H1 (cell line): ENCODE measurements at regions not wholly inside any gene's neighbourhood (a gene's known extent, or its start where the extent isn't known, plus 50 kb on each side); places are given as distances from the start of the nearest gene placed in this dataset.

Experiments
- CTCF ChIA-PET: fragments of 300-600 bp; sonication (Branson Sonifier 250); formaldehyde crosslinking; loops from one replicate; lab custom pipeline; 2021; ENCODE audit not compliant: partially characterized antibody; lab: Charles Lee
- POLR2A ChIA-PET: fragments of 300-600 bp; sonication (Branson Sonifier 250); formaldehyde crosslinking; loops from one replicate; lab custom pipeline; 2021; ENCODE audit warnings: inconsistent platforms; ENCODE audit not compliant: partially characterized antibody; lab: Charles Lee
- DNase-seq, 2 experiments: peaks; one replicate each; pipeline versions ENCODE4 v3.0.0 to v3.0.0-alpha.2; 2010 to 2022; ENCODE audit warnings: low spot score in 2 of 2, low read depth in 1 of 2, mixed read lengths in 1 of 2
- FAIRE-seq: peaks from 2 replicates; lab custom pipeline; 2011; peaks lifted over from hg19 to GRCh38; lab: Jason Lieb, UNC
- H2AFZ ChIP-seq: 2 replicates; pipeline ENCODE4 v1.8.1; 2012; ENCODE audit warnings: low read length, inconsistent platforms
- H2AK5ac ChIP-seq: 2 replicates; pipeline ENCODE4 v1.6.1; 2013; ENCODE audit warnings: low read depth, low read length
- H2BK120ac ChIP-seq: replicated peaks from 2 replicates; pipeline ENCODE3; 2013; ENCODE audit warnings: low read depth, low read length, inconsistent platforms
- H2BK12ac ChIP-seq: 2 replicates; pipeline ENCODE4 v1.6.1; 2013; ENCODE audit warnings: low read depth, low read length
- H2BK15ac ChIP-seq: 2 replicates; pipeline ENCODE4 v1.6.1; 2013; ENCODE audit warnings: low read length
- H2BK20ac ChIP-seq: 2 replicates; pipeline ENCODE4 v1.6.1; 2013; ENCODE audit warnings: low read length
- H2BK5ac ChIP-seq: 2 replicates; pipeline ENCODE4 v1.6.1; 2013; ENCODE audit warnings: low read depth, low read length
- H3K14ac ChIP-seq: 2 replicates; pipeline ENCODE4 v1.6.1; 2013; ENCODE audit warnings: inconsistent platforms; ENCODE audit not compliant: insufficient read length
- H3K18ac ChIP-seq: 2 replicates; pipeline ENCODE4 v1.6.1; 2013; ENCODE audit warnings: low read length; ENCODE audit errors: extremely low read depth
- H3K23ac ChIP-seq: 2 replicates; pipeline ENCODE4 v1.6.1; 2013; ENCODE audit warnings: inconsistent platforms; ENCODE audit not compliant: insufficient read length
- H3K23me2 ChIP-seq: 2 replicates; pipeline ENCODE4 v1.6.1; 2013; ENCODE audit warnings: low read depth, low read length
- H3K27ac ChIP-seq: 2 replicates; pipeline ENCODE4 v1.6.1; 2011; ENCODE audit warnings: low read depth, low read length, inconsistent platforms
- H3K27me3 ChIP-seq, 4 experiments: replicated peaks in 1 of 4; 1 replicate in 1 of 4; 2 replicates in 3 of 4; pipeline versions ENCODE4 v1.6.1 to v1.8.1; 2011 to 2013; ENCODE audit warnings: low read length in 3 of 4, mild to moderate bottlenecking in 3 of 4, inconsistent platforms in 2 of 4, mixed read lengths in 2 of 4, moderate library complexity in 1 of 4; ENCODE audit not compliant: control insufficient read depth in 3 of 4, insufficient read depth in 3 of 4; ENCODE audit errors: extremely low read depth in 1 of 4
- H3K36me3 ChIP-seq, 4 experiments: 2 replicates each; pipeline versions ENCODE4 v1.6.1 to v1.8.1; 2011 to 2013; ENCODE audit warnings: mild to moderate bottlenecking in 4 of 4, low read length in 3 of 4, moderate library complexity in 2 of 4, control low read depth in 1 of 4, inconsistent platforms in 1 of 4; ENCODE audit not compliant: insufficient read depth in 4 of 4, control insufficient read depth in 2 of 4
- H3K4ac ChIP-seq: replicated peaks from 2 replicates; pipeline ENCODE3; 2013; ENCODE audit warnings: low read length, low read depth, mixed read lengths, inconsistent platforms; ENCODE audit not compliant: insufficient read length
- H3K4me1 ChIP-seq, 4 experiments: replicated peaks in 1 of 4; 1 replicate in 1 of 4; 2 replicates in 3 of 4; pipeline versions ENCODE4 v1.6.1 to v1.8.1; 2011 to 2013; ENCODE audit warnings: low read length in 3 of 4, inconsistent platforms in 2 of 4, mixed read lengths in 1 of 4; ENCODE audit not compliant: insufficient read depth in 4 of 4, control insufficient read depth in 3 of 4
- H3K4me2 ChIP-seq, 2 experiments: 2 replicates each; pipeline versions ENCODE4 v1.6.1 to v1.8.1; 2011 to 2013; ENCODE audit warnings: low read depth in 2 of 2, low read length in 2 of 2, control low read depth in 1 of 2, inconsistent platforms in 1 of 2, mild to moderate bottlenecking in 1 of 2; ENCODE audit not compliant: insufficient read depth in 1 of 2
- H3K4me3 ChIP-seq, 4 experiments: fragments of 200-600, 300-600 bp in 1 of 4; sonication (generic), shearing (Covaris generic), sonication (Bioruptor Twin) in 1 of 4; 2 replicates each; pipeline versions ENCODE4 v1.5.1 to v1.8.1; 2011 to 2016; ENCODE audit warnings: low read length in 4 of 4, low read depth in 3 of 4, control low read depth in 2 of 4, inconsistent platforms in 2 of 4, mild to moderate bottlenecking in 2 of 4, mixed read lengths in 1 of 4, moderate library complexity in 1 of 4; ENCODE audit not compliant: insufficient read depth in 2 of 4; ENCODE audit errors: extremely low read depth in 1 of 4
- H3K56ac ChIP-seq: replicated peaks from 2 replicates; pipeline ENCODE3; 2013; ENCODE audit warnings: low read depth, mild to moderate bottlenecking, mixed read lengths, low read length, inconsistent platforms; ENCODE audit not compliant: insufficient read length
- H3K79me1 ChIP-seq: 2 replicates; pipeline ENCODE4 v1.6.1; 2013; ENCODE audit warnings: low read depth, low read length, control low read depth
- H3K79me2 ChIP-seq, 2 experiments: 2 replicates each; pipeline versions ENCODE4 v1.6.1 to v1.8.1; 2012 to 2013; ENCODE audit warnings: low read length in 2 of 2, mild to moderate bottlenecking in 2 of 2, inconsistent platforms in 1 of 2; ENCODE audit not compliant: insufficient read depth in 2 of 2, control insufficient read depth in 1 of 2
- H3K9ac ChIP-seq, 4 experiments: replicated peaks in 1 of 4; 1 replicate in 1 of 4; 2 replicates in 3 of 4; pipeline versions ENCODE4 v1.6.1 to v1.8.1; 2011 to 2013; ENCODE audit warnings: low read depth in 3 of 4, low read length in 3 of 4, control low read depth in 2 of 4, mild to moderate bottlenecking in 2 of 4, moderate library complexity in 2 of 4, inconsistent platforms in 1 of 4; ENCODE audit errors: extremely low read depth in 1 of 4
- H3K9me3 ChIP-seq, 2 experiments: 2 replicates each; pipeline versions ENCODE4 v1.6.1 to v1.8.1; 2012 to 2013; ENCODE audit warnings: mild to moderate bottlenecking in 2 of 2, moderate library complexity in 2 of 2, control low read depth in 1 of 2, inconsistent platforms in 1 of 2, low read depth in 1 of 2, low read length in 1 of 2, mixed read lengths in 1 of 2; ENCODE audit not compliant: insufficient read depth in 2 of 2
- H4K20me1 ChIP-seq, 2 experiments: replicated peaks in 1 of 2; 2 replicates each; pipeline versions ENCODE3 to v1.8.1; 2011 to 2013; ENCODE audit warnings: inconsistent platforms in 2 of 2, low read length in 2 of 2, mild to moderate bottlenecking in 1 of 2; ENCODE audit not compliant: insufficient read depth in 2 of 2, control insufficient read depth in 1 of 2
- H4K5ac ChIP-seq: 2 replicates; pipeline ENCODE4 v1.6.1; 2013; ENCODE audit warnings: low read length, low read depth, mixed read lengths, inconsistent platforms; ENCODE audit not compliant: insufficient read length
- H4K8ac ChIP-seq: 2 replicates; pipeline ENCODE4 v1.8.0; 2013; ENCODE audit warnings: mild to moderate bottlenecking, moderate library complexity, low read length, inconsistent platforms; ENCODE audit not compliant: insufficient read depth; ENCODE audit errors: extremely low read depth
- H4K91ac ChIP-seq: replicated peaks from 2 replicates; pipeline ENCODE3; 2013; ENCODE audit warnings: low read length, mixed read lengths, inconsistent platforms; ENCODE audit not compliant: insufficient read length
- CBX5 ChIP-seq: fragments of 300-800, 300-1000 bp; sonication (generic); IDR thresholded peaks from 2 replicates; pipeline ENCODE4 v1.7.1; 2016; ENCODE audit warnings: antibody characterized with exemption, low read length, low read depth
- KDM4A ChIP-seq: IDR thresholded peaks from one replicate; pipeline ENCODE4 v1.7.1; 2012; ENCODE audit warnings: low read depth, mild to moderate bottlenecking, moderate library complexity, low read length, inconsistent platforms; ENCODE audit not compliant: severe bottlenecking
- KDM5A ChIP-seq: fragments of 200-600 bp; IDR thresholded peaks from 2 replicates; pipeline ENCODE4 v1.7.1; 2012; ENCODE audit warnings: mild to moderate bottlenecking, low read length, inconsistent platforms, mixed read lengths
- RAD21 ChIP-seq, 2 experiments: IDR thresholded peaks in 1 of 2; conservative IDR thresholded peaks in 1 of 2; 2 replicates each; pipeline ENCODE4 v1.6.1; 2011; ENCODE audit warnings: low read depth in 2 of 2, low read length in 2 of 2, improper control_type of control experiment in 1 of 2, inconsistent platforms in 1 of 2, mild to moderate bottlenecking in 1 of 2, moderate library complexity in 1 of 2
- SIN3A ChIP-seq, 2 experiments: IDR thresholded peaks in 1 of 2; conservative IDR thresholded peaks in 1 of 2; 2 replicates each; pipeline ENCODE4 v1.6.1; 2011 to 2012; ENCODE audit warnings: low read length in 2 of 2, improper control_type of control experiment in 1 of 2, low read depth in 1 of 2, mild to moderate bottlenecking in 1 of 2
- TAF1 ChIP-seq: IDR thresholded peaks from 2 replicates; pipeline ENCODE4 v1.6.1; 2011; ENCODE audit warnings: mild to moderate bottlenecking, low read depth, low read length
- WGBS, 2 experiments: shearing (Covaris generic) in 1 of 2; methylation state at CpG; one replicate each; pipeline versions ENCODE4 v1.1.6 to v1.1.7; 2013 to 2015; ENCODE audit warnings: low lambda C conversion rate in 2 of 2, mixed read lengths in 2 of 2, inconsistent platforms in 1 of 2, low coverage in 1 of 2, missing lambda C conversion rate in 1 of 2; ENCODE audit not compliant: insufficient replicate concordance in 2 of 2, insufficient coverage in 1 of 2, insufficient read length in 1 of 2; ENCODE audit errors: extremely low coverage in 1 of 2, missing lambda C conversion rate in 1 of 2; 5-methylcytosine and 5-hydroxymethylcytosine counted together

DNA sequence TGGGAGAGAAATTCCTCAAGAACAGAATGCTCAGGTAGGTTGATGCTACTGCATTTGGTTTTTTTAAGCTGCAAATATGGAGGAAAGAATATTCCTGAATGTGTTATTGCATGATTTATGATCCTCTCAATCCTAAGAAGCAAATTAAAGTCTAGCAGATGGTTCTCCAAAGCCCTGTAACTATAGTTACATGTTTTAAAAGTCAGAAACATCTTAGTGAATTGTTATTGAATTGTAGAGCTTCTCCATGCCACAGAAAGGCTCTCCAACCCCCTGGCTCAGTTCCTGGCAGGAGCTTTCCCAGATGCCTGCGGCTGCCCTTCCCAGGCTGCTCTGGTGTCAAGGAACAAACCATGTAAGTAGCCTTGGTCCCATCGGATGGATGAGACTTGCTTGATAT lies 227.8 kb upstream of the GATB start:
- H2AFZ ChIP-seq = no peak overlapping the region
- CTCF ChIA-PET = no interaction called here

More for the DNA sequence above, 227.8 kb upstream of the GATB start:
- no peak overlapping the region for H3K4me3 ChIP-seq
- H2BK20ac ChIP-seq = no peak overlapping the region
- no peak overlapping the region for H3K4me2 ChIP-seq
- no peak overlapping the region for H3K27ac ChIP-seq
- FAIRE-seq = no peak
- H3K9me3 ChIP-seq = 0 out of 4 replicates have a peak, but pooled peaks cover 0 to 2% of the 10 kb centered on the region in 2 experiments
- peaks cover 0 to 12% (median 6%) of the 10 kb centered on the region in 4 experiments; a peak in 3 of 7 replicates for H3K4me1 ChIP-seq
- H4K5ac ChIP-seq = no peak overlapping the region
- no peak overlapping the region for H2AK5ac ChIP-seq
- no peak overlapping the region for H2BK12ac ChIP-seq
- no peak overlapping the region for H2BK5ac ChIP-seq
- WGBS, 2 experiments = 95% methylated on average over 2 of the region's 2 CpGs; no CpG with 5 or more reads in 1 of the 2 experiments
- H3K18ac ChIP-seq = no peak overlapping the region
- no peaks in the 10 kb centered on the region for H3K79me2 ChIP-seq
- TF ChIP-seq SIN3A (conservative IDR thresholded peaks at IDR 0.05 in 1 of 2, IDR thresholded peaks at IDR 0.05 in 1 of 2; ENCODE audit: low read depth in 1 of 2, low read length in 2 of 2) (no peak), TAF1 (no peak), KDM4A (no peak), RAD21 (IDR thresholded peaks at IDR 0.05 in 1 of 2, conservative IDR thresholded peaks at IDR 0.05 in 1 of 2; ENCODE audit: low read depth in 2 of 2, low read length in 2 of 2) (no peak), KDM5A (no peak), CBX5 (no peak)
- TF ChIP-seq, all 59 proteins: peak for 0
- H3K23ac ChIP-seq = no peak overlapping the region
- H3K23me2 ChIP-seq = no peaks in the 10 kb centered on the region
- H3K9ac ChIP-seq = no peak overlapping the region
- no peak overlapping the region for H3K56ac ChIP-seq
- H4K8ac ChIP-seq = no peak overlapping the region
- H3K79me1 ChIP-seq = no peaks in the 10 kb centered on the region
- H3K36me3 ChIP-seq = no peaks in the 10 kb centered on the region
- no peak overlapping the region for H4K91ac ChIP-seq
- no peak overlapping the region for H3K14ac ChIP-seq
- H3K27me3 ChIP-seq = no peaks in the 10 kb centered on the region
- no peak overlapping the region for H2BK15ac ChIP-seq
- POLR2A ChIA-PET = no interaction called here
- no peak overlapping the region for H3K4ac ChIP-seq
- no peak for DNase-seq
- H4K20me1 ChIP-seq = no peaks in the 10 kb centered on the region
- no peak overlapping the region for H2BK120ac ChIP-seq
